ENCODE measurements at regions not wholly inside any gene's neighbourhood (a gene's known extent, or its start where the extent isn't known, plus 50 kb on each side); places are given as distances from the start of the nearest gene placed in this dataset.

GRCh38 chr20:54321352-54322087, 113.6 kb downstream of the PFDN4 start:
- H2AFZ ChIP-seq (ENCODE audit: low read depth, low read length): no peak overlapping the region
- H3K27me3 ChIP-seq (ENCODE audit: insufficient read depth, low read depth, low read length): no peaks in the 10 kb centered on the region
- no peak overlapping the region for H3K4me2 ChIP-seq (ENCODE audit: low read length)
- H3K79me2 ChIP-seq (replicated peaks; ENCODE audit: insufficient read depth, low read length): no peaks in the 10 kb centered on the region
- H3K4me3 ChIP-seq (ENCODE audit: low read length): no peak overlapping the region
- no peaks in the 10 kb centered on the region for H3F3A ChIP-seq (ENCODE audit: insufficient read depth, low read length, poor library complexity, severe bottlenecking)
- no peak for TF ChIP-seq MXI1 (conservative IDR thresholded peaks at IDR 0.05; ENCODE audit: poor library complexity, severe bottlenecking)
- TF ChIP-seq CTCF (IDR thresholded peaks at IDR 0.05; ENCODE audit: poor library complexity, severe bottlenecking): no peak
- no peak for TF ChIP-seq EP300 (conservative IDR thresholded peaks at IDR 0.05; ENCODE audit: poor library complexity, severe bottlenecking)
- TF ChIP-seq SMC3 (conservative IDR thresholded peaks at IDR 0.05; ENCODE audit: poor library complexity): no peak
- TF ChIP-seq RAD21 (conservative IDR thresholded peaks at IDR 0.05): no peak
- TF ChIP-seq EZH2 (IDR thresholded peaks at IDR 0.05; ENCODE audit: borderline replicate concordance, insufficient read depth, low read length, poor library complexity, severe bottlenecking): no peak
- H4K20me1 ChIP-seq (ENCODE audit: insufficient read depth): no peaks in the 10 kb centered on the region
- no peak overlapping the region for H3K9ac ChIP-seq (ENCODE audit: low read length)
- no peaks in the 10 kb centered on the region for H3K9me3 ChIP-seq (ENCODE audit: low read length)
- H3K36me3 ChIP-seq (ENCODE audit: insufficient read depth, low read length): no peaks in the 10 kb centered on the region
- no peak overlapping the region for H3K27ac ChIP-seq (ENCODE audit: low read length)
- no peaks in the 10 kb centered on the region for H3K9me2 ChIP-seq (ENCODE audit: insufficient read depth, low read length)

- Histone ChIP-seq H3K4me2 (ENCODE audit: low read length) (no peak overlapping the region), H3K27ac (ENCODE audit: low read length) (no peak overlapping the region), H2AFZ (ENCODE audit: low read depth, low read length) (no peak overlapping the region), H3K9ac (ENCODE audit: low read length) (no peak overlapping the region), H4K20me1 (ENCODE audit: insufficient read depth) (no peaks in the 10 kb centered on the region), H3K79me2 (replicated peaks; ENCODE audit: insufficient read depth, low read length) (no peaks in the 10 kb centered on the region), H3K9me3 (ENCODE audit: low read length) (no peaks in the 10 kb centered on the region), H3F3A (ENCODE audit: insufficient read depth, low read length, poor library complexity, severe bottlenecking) (no peaks in the 10 kb centered on the region), H3K9me2 (ENCODE audit: insufficient read depth, low read length) (no peaks in the 10 kb centered on the region), H3K27me3 (ENCODE audit: insufficient read depth, low read depth, low read length) (no peaks in the 10 kb centered on the region), H3K36me3 (ENCODE audit: insufficient read depth, low read length) (no peaks in the 10 kb centered on the region), H3K4me3 (ENCODE audit: low read length) (no peak overlapping the region)
- TF ChIP-seq EZH2 (IDR thresholded peaks at IDR 0.05; ENCODE audit: borderline replicate concordance, insufficient read depth, low read length, poor library complexity, severe bottlenecking) (no peak), CTCF (IDR thresholded peaks at IDR 0.05; ENCODE audit: poor library complexity, severe bottlenecking) (no peak), EP300 (conservative IDR thresholded peaks at IDR 0.05; ENCODE audit: poor library complexity, severe bottlenecking) (no peak), REST (IDR thresholded peaks at IDR 0.05; ENCODE audit: borderline replicate concordance) (no peak), POLR2AphosphoS5 (IDR thresholded peaks at IDR 0.05) (no peak), TAF1 (IDR thresholded peaks at IDR 0.05; ENCODE audit: low read depth) (no peak), RAD21 (conservative IDR thresholded peaks at IDR 0.05) (no peak), SMC3 (conservative IDR thresholded peaks at IDR 0.05; ENCODE audit: poor library complexity) (no peak), MXI1 (conservative IDR thresholded peaks at IDR 0.05; ENCODE audit: poor library complexity, severe bottlenecking) (no peak)
Observed at GRCh38 chr20:54323227-54323734, 115.4 kb downstream of the PFDN4 start.
